HEK293T (cell line): ENCODE measurements at regions not wholly inside any gene's neighbourhood (a gene's known extent, or its start where the extent isn't known, plus 50 kb on each side); places are given as distances from the start of the nearest gene placed in this dataset.

ENCODE experiments used
- CTCF ChIA-PET: fragments of 350-600 bp; formaldehyde crosslinking; extraction: SDS; loops from one replicate; lab custom pipeline; 2021; ENCODE audit warnings: antibody characterized with exemption, inconsistent platforms; lab: Yijun Ruan, JAX
- POLR2A ChIA-PET: fragments of 350-600 bp; formaldehyde crosslinking; extraction: SDS; loops from one replicate; lab custom pipeline; 2020; ENCODE audit warnings: antibody characterized with exemption, inconsistent platforms; lab: Yijun Ruan, JAX
- DNase-seq: peaks from one replicate; pipeline ENCODE4 v3.0.0; 2012; ENCODE audit warnings: mixed read lengths; ENCODE audit errors: extremely low spot score
- ARNT ChIP-seq: fragments of 450-650 bp; IDR thresholded peaks from 2 replicates; pipeline ENCODE4 v1.6.1; 2017; ENCODE audit warnings: mild to moderate bottlenecking
- BHLHE40 ChIP-seq: fragments of 450-650 bp; IDR thresholded peaks from 2 replicates; pipeline ENCODE4 v1.6.1; 2016; ENCODE audit warnings: mild to moderate bottlenecking, moderate library complexity, borderline replicate concordance
- CTBP1 ChIP-seq: fragments of 450-650 bp; IDR thresholded peaks from 2 replicates; pipeline ENCODE4 v1.6.1; 2016; ENCODE audit warnings: borderline replicate concordance
- ELF4 ChIP-seq: fragments of 450-650 bp; IDR thresholded peaks from 2 replicates; pipeline ENCODE4 v1.6.1; 2017; ENCODE audit warnings: antibody characterized with exemption
- FOXA1 ChIP-seq: fragments of 450-650 bp; IDR thresholded peaks from 2 replicates; pipeline ENCODE4 v1.6.1; 2016; ENCODE audit warnings: mild to moderate bottlenecking
- FOXK2 ChIP-seq: fragments of 450-650 bp; IDR thresholded peaks from 2 replicates; pipeline ENCODE4 v1.6.1; 2016; ENCODE audit warnings: mild to moderate bottlenecking
- FOXM1 ChIP-seq: fragments of 450-650 bp; IDR thresholded peaks from 2 replicates; pipeline ENCODE4 v1.6.1; 2017; ENCODE audit warnings: mild to moderate bottlenecking, borderline replicate concordance
- HDGF ChIP-seq: fragments of 450-650 bp; IDR thresholded peaks from 2 replicates; pipeline ENCODE4 v1.6.1; 2017; ENCODE audit warnings: antibody characterized with exemption, borderline replicate concordance
- L3MBTL2 ChIP-seq: fragments of 450-650 bp; conservative IDR thresholded peaks from 2 replicates; pipeline ENCODE4 v1.6.1; 2016; ENCODE audit warnings: mild to moderate bottlenecking
- LEF1 ChIP-seq: fragments of 450-650 bp; IDR thresholded peaks from 2 replicates; pipeline ENCODE4 v1.6.1; 2017; ENCODE audit warnings: mild to moderate bottlenecking, borderline replicate concordance
- NFRKB ChIP-seq: fragments of 450-650 bp; IDR thresholded peaks from 2 replicates; pipeline ENCODE4 v1.6.1; 2016; ENCODE audit warnings: mild to moderate bottlenecking, moderate library complexity
- SP1 ChIP-seq: fragments of 450-650 bp; IDR thresholded peaks from 2 replicates; pipeline ENCODE4 v1.6.1; 2017
- SUZ12 ChIP-seq: fragments of 450-650 bp; IDR thresholded peaks from 2 replicates; pipeline ENCODE4 v1.6.1; 2016; ENCODE audit warnings: mild to moderate bottlenecking
- TARDBP ChIP-seq: fragments of 450-650 bp; IDR thresholded peaks from 2 replicates; pipeline ENCODE4 v1.6.1; 2016
- ZNF384 ChIP-seq: fragments of 450-650 bp; IDR thresholded peaks from 2 replicates; pipeline ENCODE4 v1.6.1; 2016
- TF ChIP-seq, protein P1 (sequence below): fragments of 450-650 bp; IDR thresholded peaks from 2 replicates; pipeline ENCODE4 v1.6.1; 2016

DNA sequence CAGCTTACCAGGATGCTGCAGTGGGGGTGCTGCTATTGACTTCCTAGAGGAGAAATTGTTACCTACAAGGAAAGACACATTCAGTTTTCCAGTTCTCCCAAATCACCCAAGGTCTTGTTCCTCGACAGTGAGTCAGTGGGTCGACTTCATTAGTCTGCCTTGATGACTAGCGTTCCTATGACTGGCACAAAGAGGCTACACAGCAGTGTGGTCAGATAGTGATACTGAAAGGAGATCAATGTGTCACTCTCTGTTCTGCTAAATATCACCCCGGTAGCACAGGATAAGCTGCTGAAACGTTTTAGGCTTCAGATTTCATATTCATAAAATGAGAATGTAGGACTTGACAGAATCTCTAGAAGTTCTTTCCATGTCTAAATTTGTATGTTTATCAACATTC, 357.4 kb downstream of the LMX1A start:
- ChIA-PET POLR2A (no interaction called here), CTCF (interaction anchor here (0.6 kb wide), 1 partner anchor 13 kb away, joined by 3 read pairs; no protein-coding TSS in a partner anchor)
- DNase-seq, result no peak
- no peak for TF ChIP-seq FOXM1
- TF ChIP-seq, protein P1, sequence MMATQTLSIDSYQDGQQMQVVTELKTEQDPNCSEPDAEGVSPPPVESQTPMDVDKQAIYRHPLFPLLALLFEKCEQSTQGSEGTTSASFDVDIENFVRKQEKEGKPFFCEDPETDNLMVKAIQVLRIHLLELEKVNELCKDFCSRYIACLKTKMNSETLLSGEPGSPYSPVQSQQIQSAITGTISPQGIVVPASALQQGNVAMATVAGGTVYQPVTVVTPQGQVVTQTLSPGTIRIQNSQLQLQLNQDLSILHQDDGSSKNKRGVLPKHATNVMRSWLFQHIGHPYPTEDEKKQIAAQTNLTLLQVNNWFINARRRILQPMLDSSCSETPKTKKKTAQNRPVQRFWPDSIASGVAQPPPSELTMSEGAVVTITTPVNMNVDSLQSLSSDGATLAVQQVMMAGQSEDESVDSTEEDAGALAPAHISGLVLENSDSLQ, result no peak
- no peak for TF ChIP-seq BHLHE40

DNA sequence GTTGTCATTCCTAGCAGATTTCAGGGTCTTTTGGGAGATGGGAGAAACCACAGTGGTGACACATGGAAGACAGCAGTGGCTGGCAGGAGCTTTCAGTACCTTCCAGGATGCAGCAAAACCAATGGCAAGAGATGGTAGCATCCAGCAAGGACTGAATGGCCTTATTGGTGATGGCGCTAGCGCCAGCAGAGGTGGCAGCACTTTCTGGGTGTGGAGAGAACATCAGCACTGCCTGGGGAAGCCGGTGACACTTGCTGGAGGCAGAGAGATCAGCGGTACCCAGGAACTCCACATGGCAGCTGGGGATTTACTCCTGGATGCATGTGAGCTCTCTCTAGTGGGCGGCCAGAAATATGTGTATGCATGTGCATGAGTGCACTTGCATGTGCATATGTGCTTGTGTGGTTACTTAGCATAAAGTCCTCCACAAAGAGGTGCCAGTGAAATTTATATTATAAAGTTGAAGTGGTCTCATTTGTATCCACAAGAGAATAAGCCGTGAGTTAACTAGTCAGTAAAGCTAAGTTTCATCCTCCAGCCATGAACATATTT, 364.7 kb downstream of the LMX1A start:
- TF ChIP-seq ELF4 (no peak), L3MBTL2 (no peak), SUZ12 (no peak), FOXM1 (no peak), TARDBP (no peak), ZNF384 (no peak), CTBP1 (no peak), LEF1 (no peak), SP1 (no peak), NFRKB (no peak), BHLHE40 (no peak), FOXK2 (no peak), ARNT (no peak), FOXA1 (no peak), HDGF (no peak)
- TF ChIP-seq, protein P1, result no peak
- POLR2A ChIA-PET, result no interaction called here
- CTCF ChIA-PET, result no interaction called here
- no peak for DNase-seq

DNA sequence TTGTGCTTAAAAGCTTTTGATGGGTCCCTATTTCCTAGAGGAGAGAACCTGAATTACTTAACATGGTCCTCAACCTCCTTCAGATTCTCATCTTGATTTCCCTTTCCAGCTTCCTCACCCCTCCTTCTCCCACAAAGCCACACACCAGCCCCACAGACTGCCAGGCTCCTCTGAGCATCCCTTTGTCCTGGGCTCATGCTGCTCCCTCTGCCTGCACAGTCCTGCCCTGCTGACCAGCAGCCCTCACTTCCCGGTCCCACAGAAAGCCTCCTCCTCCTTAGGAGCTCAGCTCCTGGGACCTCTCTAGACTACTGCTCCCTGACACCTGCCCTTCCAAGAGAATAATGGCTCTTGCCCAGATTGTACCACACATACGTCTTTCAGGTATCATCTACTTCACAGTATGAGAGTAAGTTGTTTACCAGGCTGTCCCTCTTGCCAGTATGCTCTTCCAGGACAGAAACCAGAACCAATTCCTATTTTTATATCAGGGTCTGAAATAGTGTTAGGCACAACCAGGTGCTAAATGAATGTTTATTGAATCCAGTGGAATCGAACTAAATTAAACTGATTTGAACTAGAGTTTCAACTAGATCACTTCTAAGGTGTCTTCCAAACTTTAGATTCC, 373.4 kb downstream of the LMX1A start:
- ChIA-PET POLR2A (no interaction called here), CTCF (interaction anchor here (0.9 kb wide), 1 partner anchor 10 kb away, joined by 3 read pairs; no protein-coding TSS in a partner anchor)
- TF ChIP-seq TARDBP (no peak), L3MBTL2 (no peak), FOXM1 (no peak), FOXA1 (no peak), ELF4 (no peak), ZNF384 (no peak)
- no peak for DNase-seq

DNA sequence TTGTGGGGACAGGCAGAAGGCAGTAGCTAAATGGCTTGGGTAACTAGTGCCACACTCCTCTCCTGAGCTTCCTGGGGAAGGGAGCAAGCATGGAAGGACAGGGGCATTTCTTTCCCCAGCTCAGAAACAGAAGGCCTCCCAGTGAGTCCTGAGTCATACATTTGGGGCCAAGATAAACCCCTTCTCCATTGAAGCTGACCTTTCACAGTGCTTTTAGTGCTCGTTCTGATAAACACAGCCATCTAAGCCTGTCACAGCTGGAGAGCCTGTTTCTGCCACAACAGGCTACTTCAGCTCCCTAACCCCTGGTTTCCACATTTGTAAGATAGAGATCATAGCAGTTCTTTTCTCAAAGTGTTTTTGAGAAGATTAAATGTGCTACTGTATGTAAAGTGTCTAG, 374.0 kb downstream of the LMX1A start:
- no peak for DNase-seq
- POLR2A ChIA-PET, result no interaction called here
- TF ChIP-seq TARDBP, result no peak
- TF ChIP-seq BHLHE40, result no peak
- no peak for TF ChIP-seq FOXM1
- CTCF ChIA-PET, result no interaction called here

DNA sequence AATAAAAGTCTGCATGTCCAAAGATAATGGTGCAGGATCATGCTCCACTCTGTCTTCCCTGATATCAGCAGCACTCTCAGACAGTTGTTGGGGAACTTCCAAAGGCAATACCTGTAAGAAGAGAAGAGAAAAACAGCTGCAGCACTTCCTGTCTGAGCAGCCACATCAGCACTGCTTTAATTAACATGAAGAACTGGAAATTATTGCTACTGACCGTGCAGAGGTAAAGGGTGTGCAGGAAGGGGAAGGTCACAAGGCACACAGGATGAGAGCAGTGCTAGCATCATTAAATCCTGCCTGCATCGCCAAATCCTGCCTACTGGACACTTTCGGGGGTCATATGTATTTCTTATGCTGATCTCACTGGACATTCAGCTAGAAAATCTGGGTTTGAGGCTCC, 379.0 kb downstream of the LMX1A start:
- CTCF ChIA-PET, result no interaction called here
- no peak for DNase-seq
- TF ChIP-seq ELF4 (no peak), SUZ12 (no peak), HDGF (no peak), L3MBTL2 (no peak), FOXK2 (no peak), FOXM1 (no peak), TARDBP (no peak), SP1 (no peak), ZNF384 (no peak)
- POLR2A ChIA-PET, result no interaction called here

DNA sequence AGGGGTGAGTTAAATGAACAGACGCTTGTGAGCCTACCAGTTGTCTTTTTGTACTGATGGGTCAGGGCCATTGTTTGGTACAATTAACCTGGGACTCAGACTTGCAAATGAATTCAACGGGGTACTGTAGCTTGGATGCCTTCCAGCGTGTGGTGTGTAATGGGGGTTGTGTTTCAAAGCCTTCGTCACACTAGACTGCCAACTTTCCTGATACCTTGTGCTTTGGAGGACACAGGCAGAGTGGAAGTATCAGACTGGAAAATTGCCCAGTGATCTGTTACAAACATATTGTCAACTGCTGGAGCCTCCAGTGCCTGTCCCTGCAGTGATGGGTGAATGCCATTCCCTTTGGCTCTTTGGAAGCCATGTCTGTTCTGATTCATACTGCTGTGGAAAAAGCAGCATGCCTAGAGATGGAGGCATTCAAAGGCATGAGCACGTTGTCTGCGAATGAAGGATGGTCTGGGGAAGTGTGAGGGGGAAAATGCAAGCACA, 384.5 kb downstream of the LMX1A start:
- CTCF ChIA-PET, result no interaction called here

DNA sequence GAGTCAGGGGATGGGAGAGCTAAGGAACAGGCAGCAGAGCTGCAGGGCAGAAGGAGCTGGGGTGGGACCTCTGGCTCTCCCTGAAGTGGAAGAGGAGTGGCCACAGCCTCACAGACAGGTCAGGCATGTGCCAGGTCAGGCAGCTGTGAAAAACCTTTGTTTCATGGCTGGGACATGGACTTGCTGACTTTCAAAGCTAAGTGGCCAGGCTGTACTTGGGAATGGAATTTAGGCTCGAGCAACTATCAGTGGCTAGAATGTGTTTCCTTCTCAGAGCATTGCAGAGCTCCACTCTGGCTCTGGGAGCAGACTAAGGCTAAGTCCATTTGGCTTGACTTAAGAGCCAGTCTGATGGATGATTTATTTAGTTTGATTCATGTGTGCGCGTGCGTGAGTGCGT, 385.1 kb downstream of the LMX1A start:
- CTCF ChIA-PET, result no interaction called here
- DNase-seq, result no peak
- no peak for TF ChIP-seq ELF4
- POLR2A ChIA-PET, result no interaction called here

More for the DNA sequence above, 384.5 kb downstream of the LMX1A start:
- POLR2A ChIA-PET, result no interaction called here
- TF ChIP-seq HDGF (no peak), LEF1 (no peak), SUZ12 (no peak), L3MBTL2 (no peak), SP1 (no peak), NFRKB (no peak), ELF4 (no peak), ZNF384 (no peak), CTBP1 (no peak), FOXA1 (no peak)
- DNase-seq, result no peak
